ENCODE measurements at regions not wholly inside any gene's neighbourhood (a gene's known extent, or its start where the extent isn't known, plus 50 kb on each side); places are given as distances from the start of the nearest gene placed in this dataset.
A peak's percentile ranks its signal among the peaks of the same experiment; 100 is the strongest.

- H3K36me3 ChIP-seq = no peaks in the 10 kb centered on the region
- ATAC-seq (peak; percentile 52 to 67), DNase-seq (no peak)
- H3K27ac ChIP-seq = peak overlapping the region; percentile 44
- intact Hi-C loops (cut with DNase I) = no loop called here
- H3K27me3 ChIP-seq (ENCODE audit: low read depth) = no peaks in the 10 kb centered on the region
- TF ChIP-seq CTCF (IDR thresholded peaks at IDR 0.05) = no peak
- H3K4me1 ChIP-seq = peaks cover 10% of the 10 kb centered on the region
- no peaks in the 10 kb centered on the region for H3K9me3 ChIP-seq
- H3K4me3 ChIP-seq = no peak overlapping the region
These were observed 339.8 kb upstream of the GATB start for GRCh38 chr4:152100379-152101201.

- H3K4me1 ChIP-seq = peaks cover 10% of the 10 kb centered on the region
- DNase-seq (no peak), ATAC-seq (peak in 1 of 2 donors; percentile 4)
- no peaks in the 10 kb centered on the region for H3K36me3 ChIP-seq
- intact Hi-C loops (cut with DNase I) = no loop called here
- H3K9me3 ChIP-seq = no peaks in the 10 kb centered on the region
- H3K4me3 ChIP-seq = no peak overlapping the region
- no peaks in the 10 kb centered on the region for H3K27me3 ChIP-seq (ENCODE audit: low read depth)
- H3K27ac ChIP-seq = no peak overlapping the region
- no peak for TF ChIP-seq CTCF (IDR thresholded peaks at IDR 0.05)
These were observed 339.2 kb upstream of the GATB start for GRCh38 chr4:152099981-152100378.

GRCh38 chr4:152099555-152099954, 338.7 kb upstream of the GATB start:
- Histone ChIP-seq H3K9me3 (no peaks in the 10 kb centered on the region), H3K36me3 (no peaks in the 10 kb centered on the region), H3K4me3 (no peak overlapping the region), H3K27me3 (ENCODE audit: low read depth) (no peaks in the 10 kb centered on the region), H3K27ac (no peak overlapping the region), H3K4me1 (peaks cover 10% of the 10 kb centered on the region)
- no peak for DNase-seq
- ATAC-seq = no peak
- TF ChIP-seq CTCF (IDR thresholded peaks at IDR 0.05) = no peak
- intact Hi-C loops (cut with DNase I) = no loop called here

- H3K27ac ChIP-seq = no peak overlapping the region
- H3K4me3 ChIP-seq = no peak overlapping the region
- peaks cover 10% of the 10 kb centered on the region for H3K4me1 ChIP-seq
- TF ChIP-seq CTCF (IDR thresholded peaks at IDR 0.05) = no peak
- ATAC-seq (no peak), DNase-seq (no peak)
- no peaks in the 10 kb centered on the region for H3K36me3 ChIP-seq
- intact Hi-C loops (cut with DNase I) = no loop called here
- no peaks in the 10 kb centered on the region for H3K27me3 ChIP-seq (ENCODE audit: low read depth)
- H3K9me3 ChIP-seq = no peaks in the 10 kb centered on the region
These were observed 338.2 kb upstream of the GATB start for GRCh38 chr4:152099061-152099425.

- Histone ChIP-seq H3K9me3 (no peaks in the 10 kb centered on the region), H3K27ac (no peak overlapping the region), H3K27me3 (ENCODE audit: low read depth) (no peaks in the 10 kb centered on the region), H3K4me3 (no peak overlapping the region), H3K4me1 (peaks cover 10% of the 10 kb centered on the region), H3K36me3 (no peaks in the 10 kb centered on the region)
- DNase-seq = no peak
- no peak for ATAC-seq
- intact Hi-C loops (cut with DNase I) = no loop called here
- no peak for TF ChIP-seq CTCF (IDR thresholded peaks at IDR 0.05)
These were observed 337.7 kb upstream of the GATB start for GRCh38 chr4:152098365-152099060.
